Peyer's patch (tissue), 4 donors: ENCODE measurements at regions not wholly inside any gene's neighbourhood (a gene's known extent, or its start where the extent isn't known, plus 50 kb on each side); places are given as distances from the start of the nearest gene placed in this dataset.

Experiments used
- POLR2A ChIP-seq, 2 donors: fragments of 450-650 bp; IDR thresholded peaks; one replicate each; pipeline ENCODE4 v1.5.1; 2017; ENCODE audit warnings: antibody characterized with exemption in 2 of 2, mild to moderate bottlenecking in 2 of 2, moderate library complexity in 2 of 2
- TF ChIP-seq, protein P1 (sequence below), 6 experiments: fragments of 450-650 bp in 4 of 6; fragments of 200-600 bp in 2 of 6; sonication (generic) in 1 of 6; IDR thresholded peaks; one replicate each; pipeline ENCODE4 v1.5.1; 2017 to 2019; ENCODE audit warnings: antibody characterized with exemption in 6 of 6, mild to moderate bottlenecking in 3 of 6, moderate library complexity in 1 of 6

DNA sequence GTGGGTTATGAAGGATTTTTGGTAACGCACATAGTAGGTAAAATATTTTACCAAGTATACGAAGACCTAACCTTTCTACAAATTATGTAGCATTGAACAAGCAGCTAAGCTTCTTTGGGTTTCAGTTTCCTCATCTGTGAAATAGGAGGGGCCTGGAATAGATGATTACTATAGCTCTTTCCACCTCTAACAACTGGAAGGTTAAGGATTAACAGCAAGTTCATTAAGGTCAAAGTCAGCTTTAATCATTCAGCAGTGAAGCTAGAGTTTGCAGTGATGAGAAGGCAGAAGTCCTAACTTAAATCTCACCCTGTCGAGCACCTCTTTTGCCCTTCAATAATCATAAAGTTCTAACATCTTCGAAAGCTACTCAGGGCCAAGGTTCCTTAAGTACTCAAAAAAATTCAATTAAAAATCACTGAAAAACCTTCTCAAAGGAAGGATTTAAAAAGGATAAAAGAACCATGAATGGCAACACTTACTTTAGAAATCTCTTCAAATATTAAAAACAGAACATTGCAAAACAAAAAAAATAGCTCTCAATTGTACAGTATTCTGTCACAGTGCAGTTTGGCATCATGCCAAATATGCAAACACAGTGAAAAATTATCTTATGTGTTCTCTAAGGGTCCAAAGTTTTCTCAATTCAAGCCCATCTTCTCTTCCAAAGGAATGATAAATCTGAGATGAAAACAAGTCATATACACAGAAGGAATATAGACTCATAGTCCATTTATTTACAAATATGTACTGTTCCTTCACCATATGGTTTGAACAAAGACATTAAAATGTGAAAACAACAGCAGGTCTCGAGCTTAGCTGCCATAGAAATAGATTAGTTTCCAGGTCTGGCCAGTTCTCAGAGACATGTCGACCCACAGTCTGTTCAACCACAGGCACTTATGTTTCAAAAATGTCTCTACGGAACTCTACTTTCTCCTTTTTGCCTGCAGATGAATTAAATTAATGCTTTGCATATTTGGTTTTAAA, 152.0 kb upstream of the SLC13A1 start:
- TF ChIP-seq, protein P1, sequence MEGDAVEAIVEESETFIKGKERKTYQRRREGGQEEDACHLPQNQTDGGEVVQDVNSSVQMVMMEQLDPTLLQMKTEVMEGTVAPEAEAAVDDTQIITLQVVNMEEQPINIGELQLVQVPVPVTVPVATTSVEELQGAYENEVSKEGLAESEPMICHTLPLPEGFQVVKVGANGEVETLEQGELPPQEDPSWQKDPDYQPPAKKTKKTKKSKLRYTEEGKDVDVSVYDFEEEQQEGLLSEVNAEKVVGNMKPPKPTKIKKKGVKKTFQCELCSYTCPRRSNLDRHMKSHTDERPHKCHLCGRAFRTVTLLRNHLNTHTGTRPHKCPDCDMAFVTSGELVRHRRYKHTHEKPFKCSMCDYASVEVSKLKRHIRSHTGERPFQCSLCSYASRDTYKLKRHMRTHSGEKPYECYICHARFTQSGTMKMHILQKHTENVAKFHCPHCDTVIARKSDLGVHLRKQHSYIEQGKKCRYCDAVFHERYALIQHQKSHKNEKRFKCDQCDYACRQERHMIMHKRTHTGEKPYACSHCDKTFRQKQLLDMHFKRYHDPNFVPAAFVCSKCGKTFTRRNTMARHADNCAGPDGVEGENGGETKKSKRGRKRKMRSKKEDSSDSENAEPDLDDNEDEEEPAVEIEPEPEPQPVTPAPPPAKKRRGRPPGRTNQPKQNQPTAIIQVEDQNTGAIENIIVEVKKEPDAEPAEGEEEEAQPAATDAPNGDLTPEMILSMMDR (IDR thresholded peaks at IDR 0.05), result no peak
- TF ChIP-seq POLR2A (IDR thresholded peaks at IDR 0.05), result no peak
